Sigmoid colon (tissue), 6 donors: ENCODE measurements at regions not wholly inside any gene's neighbourhood (a gene's known extent, or its start where the extent isn't known, plus 50 kb on each side); places are given as distances from the start of the nearest gene placed in this dataset.

ENCODE experiments used
- DNase-seq: peaks from one replicate; pipeline ENCODE4 v3.0.0-alpha.2; 2019
- H3K27ac ChIP-seq, 4 donors: fragments of 200-600 bp; sonication (generic); one replicate each; pipeline ENCODE4 v1.5.1; 2016 to 2019; ENCODE audit warnings: mild to moderate bottlenecking in 1 of 4
- H3K27me3 ChIP-seq, 3 donors: fragments of 200-600 bp; sonication (generic); one replicate each; pipeline ENCODE4 v1.5.1; 2019; ENCODE audit warnings: mild to moderate bottlenecking in 1 of 3
- H3K36me3 ChIP-seq, 4 donors: fragments of 200-600 bp; sonication (generic); one replicate each; pipeline ENCODE4 v1.5.1; 2016 to 2019
- H3K4me1 ChIP-seq, 4 donors: fragments of 200-600 bp; sonication (generic); one replicate each; pipeline ENCODE4 v1.5.1; 2017 to 2019
- H3K4me3 ChIP-seq, 4 donors: fragments of 200-600 bp; sonication (generic); one replicate each; pipeline ENCODE4 v1.5.1; 2017 to 2019; ENCODE audit warnings: mild to moderate bottlenecking in 2 of 4, moderate library complexity in 1 of 4
- H3K9me3 ChIP-seq, 4 donors: fragments of 200-600 bp in 3 of 4; sonication (generic) in 3 of 4; one replicate each; pipeline versions ENCODE4 v1.5.1 to v1.6.1; 2013 to 2019
- EP300 ChIP-seq, 4 donors: sonication (generic); formaldehyde crosslinking; IDR thresholded peaks; one replicate each; pipeline ENCODE4 v1.6.1; 2017; ENCODE audit warnings: antibody characterized with exemption in 4 of 4
- POLR2A ChIP-seq, 2 donors: fragments of 450-650 bp; IDR thresholded peaks; one replicate each; pipeline ENCODE4 v1.6.1; 2016; ENCODE audit warnings: antibody characterized with exemption in 2 of 2, mild to moderate bottlenecking in 2 of 2, moderate library complexity in 2 of 2
- POLR2AphosphoS5 ChIP-seq, 4 donors: sonication (generic); formaldehyde crosslinking; IDR thresholded peaks; one replicate each; pipeline ENCODE4 v1.6.1; 2017; ENCODE audit warnings: antibody characterized with exemption in 4 of 4
- WGBS, 2 donors: extraction: QIAGEN DNeasy Blood & Tissue Kit; methylation state at CpG; one replicate each; pipeline ENCODE4 v1.1.7; 2013; 5-methylcytosine and 5-hydroxymethylcytosine counted together
- intact Hi-C: fragments of 100-400 bp; cut with DNase I; formaldehyde crosslinking; loops from one replicate; pipeline ENCODE4 v1.15.1; 2023
- TF ChIP-seq, protein P1 (sequence below), 4 experiments: fragments of 450-650 bp in 3 of 4; fragments of 200-600 bp in 1 of 4; IDR thresholded peaks; one replicate each; pipeline ENCODE4 v1.5.1; 2016 to 2019; ENCODE audit warnings: antibody characterized with exemption in 4 of 4, mild to moderate bottlenecking in 3 of 4, moderate library complexity in 2 of 4
- donor health status: healthy with polysubstance abuse.
- donor health status: healthy.

DNA sequence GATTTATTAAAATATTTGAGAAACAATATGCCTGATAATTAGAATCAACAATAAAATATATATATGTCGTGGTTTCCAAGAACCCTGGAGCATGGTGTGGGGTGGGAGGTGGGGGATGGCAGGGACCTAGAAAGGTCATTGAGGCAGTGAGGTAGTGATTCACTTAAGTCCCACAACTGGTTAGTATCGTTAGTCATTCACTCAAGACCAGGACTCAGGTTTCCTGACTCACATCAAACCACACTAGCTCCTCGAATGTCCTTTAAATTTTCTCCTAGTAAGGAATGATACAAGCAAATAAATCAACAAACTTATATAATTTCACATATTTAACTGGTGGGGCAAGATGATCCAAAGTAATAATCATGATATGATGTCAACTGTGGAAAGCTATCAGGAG is 158.8 kb upstream of the AADAT start:
- Histone ChIP-seq H3K27ac (no peak overlapping the region), H3K9me3 (no peaks in the 10 kb centered on the region), H3K36me3 (no peaks in the 10 kb centered on the region), H3K4me1 (no peaks in the 10 kb centered on the region), H3K27me3 (no peaks in the 10 kb centered on the region), H3K4me3 (no peak overlapping the region)
- TF ChIP-seq EP300 (IDR thresholded peaks at IDR 0.05) (no peak), POLR2A (IDR thresholded peaks at IDR 0.05) (no peak), POLR2AphosphoS5 (IDR thresholded peaks at IDR 0.05) (no peak)
- TF ChIP-seq, protein P1, sequence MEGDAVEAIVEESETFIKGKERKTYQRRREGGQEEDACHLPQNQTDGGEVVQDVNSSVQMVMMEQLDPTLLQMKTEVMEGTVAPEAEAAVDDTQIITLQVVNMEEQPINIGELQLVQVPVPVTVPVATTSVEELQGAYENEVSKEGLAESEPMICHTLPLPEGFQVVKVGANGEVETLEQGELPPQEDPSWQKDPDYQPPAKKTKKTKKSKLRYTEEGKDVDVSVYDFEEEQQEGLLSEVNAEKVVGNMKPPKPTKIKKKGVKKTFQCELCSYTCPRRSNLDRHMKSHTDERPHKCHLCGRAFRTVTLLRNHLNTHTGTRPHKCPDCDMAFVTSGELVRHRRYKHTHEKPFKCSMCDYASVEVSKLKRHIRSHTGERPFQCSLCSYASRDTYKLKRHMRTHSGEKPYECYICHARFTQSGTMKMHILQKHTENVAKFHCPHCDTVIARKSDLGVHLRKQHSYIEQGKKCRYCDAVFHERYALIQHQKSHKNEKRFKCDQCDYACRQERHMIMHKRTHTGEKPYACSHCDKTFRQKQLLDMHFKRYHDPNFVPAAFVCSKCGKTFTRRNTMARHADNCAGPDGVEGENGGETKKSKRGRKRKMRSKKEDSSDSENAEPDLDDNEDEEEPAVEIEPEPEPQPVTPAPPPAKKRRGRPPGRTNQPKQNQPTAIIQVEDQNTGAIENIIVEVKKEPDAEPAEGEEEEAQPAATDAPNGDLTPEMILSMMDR (IDR thresholded peaks at IDR 0.05): no peak
- intact Hi-C loops: no loop called here
- 87 to 88% methylated on average over 3 of the region's 3 CpGs for WGBS, 2 donors
- DNase-seq: no peak

DNA sequence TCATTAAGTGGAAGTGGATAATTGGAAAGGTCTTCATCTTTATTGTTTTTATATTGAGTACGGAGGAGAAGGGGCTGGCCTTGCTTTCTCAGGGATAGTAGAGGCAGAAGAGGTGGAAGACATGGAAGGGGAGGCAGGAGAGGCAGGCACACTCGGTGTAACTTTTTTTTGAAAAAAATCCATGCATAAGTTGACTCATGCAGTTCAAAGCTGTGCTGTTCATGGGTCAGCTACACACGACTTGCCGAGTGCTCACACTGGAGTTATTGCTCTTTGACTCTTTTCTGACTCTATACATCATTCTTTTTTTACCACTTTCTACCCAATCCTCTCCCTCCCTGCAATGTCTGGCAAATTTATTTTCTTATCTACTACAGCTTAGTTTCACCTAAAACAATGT is 158.3 kb upstream of the AADAT start:
- H3K9me3 ChIP-seq: no peaks in the 10 kb centered on the region
- H3K27me3 ChIP-seq: no peaks in the 10 kb centered on the region
- TF ChIP-seq EP300 (IDR thresholded peaks at IDR 0.05): no peak
- no peak for TF ChIP-seq POLR2AphosphoS5 (IDR thresholded peaks at IDR 0.05)
- TF ChIP-seq, protein P1 (IDR thresholded peaks at IDR 0.05): no peak
- TF ChIP-seq POLR2A (IDR thresholded peaks at IDR 0.05): no peak
- intact Hi-C loops: no loop called here
- DNase-seq: no peak
- H3K4me1 ChIP-seq: no peaks in the 10 kb centered on the region
- no peak overlapping the region for H3K27ac ChIP-seq
- WGBS, 2 donors: 26 to 61% methylated on average over 4 of the region's 4 CpGs
- H3K36me3 ChIP-seq: no peaks in the 10 kb centered on the region
- H3K4me3 ChIP-seq: no peak overlapping the region

DNA sequence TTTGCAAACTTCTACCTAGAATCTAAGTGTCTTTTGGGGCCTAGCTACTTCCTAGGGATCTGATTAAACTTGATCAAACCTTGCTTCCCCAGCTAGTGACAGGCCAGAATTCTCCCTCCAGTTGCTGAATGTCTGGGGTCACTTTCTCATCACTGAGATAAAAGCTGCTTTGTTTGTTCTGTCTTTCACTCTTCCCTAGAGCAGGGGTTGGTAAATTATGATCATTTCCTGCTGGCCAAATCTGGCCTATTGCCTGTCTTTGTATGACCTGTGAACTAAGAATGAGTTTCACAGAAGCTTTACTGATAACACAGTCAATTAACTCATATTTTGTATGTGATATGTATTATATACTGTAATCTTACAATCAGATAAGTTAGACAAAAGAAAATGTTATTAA is 157.8 kb upstream of the AADAT start:
- TF ChIP-seq, protein P1 (IDR thresholded peaks at IDR 0.05): no peak
- TF ChIP-seq EP300 (IDR thresholded peaks at IDR 0.05): no peak
- H3K9me3 ChIP-seq: no peaks in the 10 kb centered on the region
- no peaks in the 10 kb centered on the region for H3K27me3 ChIP-seq
- intact Hi-C loops: no loop called here
- no peak overlapping the region for H3K4me3 ChIP-seq
- H3K36me3 ChIP-seq: no peaks in the 10 kb centered on the region
- no peaks in the 10 kb centered on the region for H3K4me1 ChIP-seq
- DNase-seq: no peak
- H3K27ac ChIP-seq: no peak overlapping the region

DNA sequence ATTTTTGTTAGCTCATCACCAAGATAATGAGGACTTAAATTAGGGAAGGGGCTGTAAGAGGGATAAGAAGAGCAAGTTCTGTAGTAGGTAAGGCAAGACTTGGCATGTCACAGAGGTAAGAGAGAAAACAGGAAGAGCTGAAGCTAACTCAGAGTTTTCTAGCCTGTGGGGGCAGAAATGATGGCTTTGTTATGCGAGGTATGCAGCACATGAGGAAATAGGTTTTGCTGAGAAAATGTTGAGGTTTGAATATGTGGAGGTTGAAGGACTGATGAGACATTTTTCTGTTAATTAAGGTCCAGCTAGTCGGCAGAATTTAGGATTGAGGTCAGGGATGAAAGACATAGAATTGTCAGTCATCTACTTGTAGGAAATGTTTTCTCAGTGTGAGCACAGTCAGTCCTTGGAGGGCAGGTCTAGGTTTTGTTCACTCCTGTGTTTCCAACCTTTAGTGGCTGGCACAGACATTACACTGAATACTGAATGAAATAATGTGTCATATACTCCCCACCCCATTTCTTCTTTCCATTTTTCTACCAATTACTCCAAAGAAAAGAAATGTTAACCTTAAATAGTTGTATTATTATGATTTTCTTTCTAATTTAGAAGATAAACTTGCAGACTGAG is 154.0 kb upstream of the AADAT start:
- 69 to 83% methylated on average over 2 of the region's 2 CpGs for WGBS, 2 donors
- Histone ChIP-seq H3K4me1 (no peaks in the 10 kb centered on the region), H3K27me3 (no peaks in the 10 kb centered on the region), H3K27ac (no peak overlapping the region), H3K36me3 (no peaks in the 10 kb centered on the region), H3K9me3 (no peaks in the 10 kb centered on the region), H3K4me3 (no peak overlapping the region)
- no peak for DNase-seq
- intact Hi-C loops: no loop called here
- TF ChIP-seq, protein P1 (IDR thresholded peaks at IDR 0.05): no peak
- TF ChIP-seq POLR2AphosphoS5 (IDR thresholded peaks at IDR 0.05): no peak

DNA sequence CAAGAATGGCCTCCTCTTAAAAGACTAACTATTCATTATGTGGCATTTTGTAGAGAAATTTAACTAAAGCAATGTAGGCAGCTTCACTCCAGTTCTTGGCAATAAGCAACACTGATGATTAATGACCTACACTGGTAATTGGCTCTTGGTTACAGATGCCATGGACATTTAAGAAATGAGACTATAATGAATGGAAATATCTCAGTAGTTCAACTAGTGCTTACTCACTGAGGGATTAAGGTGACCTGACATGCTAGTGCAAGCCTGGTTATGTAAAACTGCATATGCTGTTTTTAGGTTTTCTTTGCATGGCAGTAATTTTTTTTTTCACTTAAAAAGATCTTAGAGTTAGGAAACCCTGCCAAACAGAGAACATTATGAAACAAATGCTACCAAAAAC is 152.7 kb upstream of the AADAT start:
- no peaks in the 10 kb centered on the region for H3K9me3 ChIP-seq
- no peak for DNase-seq
- H3K27me3 ChIP-seq: no peaks in the 10 kb centered on the region
- no peak for TF ChIP-seq POLR2A (IDR thresholded peaks at IDR 0.05)
- TF ChIP-seq, protein P1 (IDR thresholded peaks at IDR 0.05): no peak
- no peak for TF ChIP-seq POLR2AphosphoS5 (IDR thresholded peaks at IDR 0.05)
- TF ChIP-seq EP300 (IDR thresholded peaks at IDR 0.05): no peak
- no peak overlapping the region for H3K27ac ChIP-seq
- no peaks in the 10 kb centered on the region for H3K36me3 ChIP-seq
- no peak overlapping the region for H3K4me3 ChIP-seq
- intact Hi-C loops: no loop called here
- H3K4me1 ChIP-seq: no peaks in the 10 kb centered on the region
